ENCODE measurements at regions not wholly inside any gene's neighbourhood (a gene's known extent, or its start where the extent isn't known, plus 50 kb on each side); places are given as distances from the start of the nearest gene placed in this dataset.

DNA sequence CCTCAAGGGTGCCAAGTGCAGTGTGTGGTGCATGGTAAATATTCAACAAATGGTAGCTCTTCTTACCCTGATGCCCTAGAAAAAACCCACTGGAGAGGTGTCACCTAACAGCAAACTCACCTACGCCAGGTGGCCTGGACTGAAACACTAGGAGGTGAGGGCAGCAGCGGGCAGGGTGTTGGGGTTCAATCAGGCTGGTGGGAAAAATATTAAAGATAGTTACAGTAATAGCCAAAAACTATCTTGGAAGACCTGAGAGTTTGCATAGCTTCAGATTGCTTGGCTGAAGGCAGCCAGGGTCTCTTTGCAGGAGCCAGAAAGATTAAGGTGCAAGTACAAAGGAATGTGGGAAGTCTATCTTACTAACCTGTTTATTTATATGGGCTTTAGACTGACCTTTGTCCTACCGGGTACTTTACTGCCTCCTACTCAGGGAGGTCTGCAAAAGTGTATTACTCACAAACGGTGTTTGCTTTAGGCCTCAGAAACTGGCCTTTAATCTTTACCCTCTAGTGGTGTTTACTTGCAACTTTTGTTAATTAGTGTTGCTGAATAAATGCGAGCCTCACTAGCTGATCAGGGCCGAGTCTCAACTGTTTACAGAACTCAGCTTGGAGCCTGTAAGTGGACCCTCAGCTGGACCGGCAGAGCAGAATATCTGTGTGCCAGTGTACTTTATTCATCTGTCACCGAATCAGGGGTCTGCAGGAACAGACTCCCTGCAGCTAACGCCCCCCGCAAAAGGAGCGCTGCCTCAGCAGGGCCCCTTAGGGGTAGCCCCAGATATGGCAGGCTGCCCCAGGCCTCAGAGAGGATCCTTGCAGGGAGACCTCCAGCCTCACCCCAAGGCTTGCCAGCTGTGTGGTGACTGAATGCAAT, 63.9 kb downstream of the SYF2 start:
- H3K4me1 ChIP-seq (ENCODE audit: control insufficient read depth, low read length), result no peaks in the 10 kb centered on the region

DNA sequence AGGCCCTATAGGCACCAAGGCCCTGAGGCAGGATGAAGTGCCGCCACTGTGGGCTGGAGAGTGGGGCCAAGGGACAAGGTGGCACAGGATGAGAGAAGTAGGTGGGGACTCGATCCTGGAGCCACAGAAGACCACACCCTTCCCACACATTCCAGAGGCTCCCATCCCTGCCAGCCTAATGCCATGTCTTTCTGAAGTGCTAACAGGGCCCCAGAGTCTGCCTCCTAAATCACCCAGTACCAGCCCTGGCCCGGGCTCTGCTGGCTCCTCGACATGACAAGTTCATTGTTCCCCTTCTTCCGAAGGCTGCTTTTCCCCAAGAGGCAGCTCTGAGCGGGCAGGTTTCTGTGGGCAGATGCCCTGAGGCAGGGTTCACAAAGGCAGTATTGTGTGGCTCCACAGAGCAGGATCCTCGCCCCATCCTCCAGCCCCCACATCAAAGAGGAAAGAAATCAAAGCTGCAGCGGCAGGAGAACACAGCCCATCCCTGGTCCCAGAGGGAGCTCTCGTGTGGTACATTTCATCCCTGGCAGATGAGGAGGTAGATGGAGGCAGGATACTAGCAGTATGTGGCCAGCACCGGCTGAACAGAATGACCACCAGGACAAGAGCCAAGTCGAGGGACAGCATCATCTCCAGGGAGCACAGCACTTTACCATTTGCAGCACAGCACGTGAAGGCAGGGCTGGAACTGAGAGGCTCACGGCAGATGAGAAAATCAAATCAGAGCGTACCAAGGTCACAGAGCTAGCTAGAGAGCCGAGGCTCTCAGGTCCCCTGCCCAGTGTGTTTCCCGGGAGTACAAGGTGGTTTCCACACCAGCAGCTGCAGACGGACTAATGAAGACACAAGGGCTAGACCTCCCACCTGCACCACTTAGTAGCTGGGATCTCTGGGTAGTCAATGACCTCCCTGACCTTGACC, 64.8 kb downstream of the SYF2 start:
- Histone ChIP-seq H3K4me3 (ENCODE audit: low read length) (no peak overlapping the region), H3K4me1 (ENCODE audit: control insufficient read depth, low read length) (no peaks in the 10 kb centered on the region), H3K79me2 (ENCODE audit: control insufficient read depth, low read length) (no peaks in the 10 kb centered on the region), H4K20me1 (ENCODE audit: control insufficient read depth, insufficient read depth, low read depth, low read length) (no peaks in the 10 kb centered on the region), H3K9me2 (replicated peaks; ENCODE audit: control insufficient read depth, low read length) (no peaks in the 10 kb centered on the region), H3K27ac (ENCODE audit: low read depth, low read length) (no peak overlapping the region), H3K4me2 (ENCODE audit: low read length) (no peak overlapping the region), H3K36me3 (ENCODE audit: control insufficient read depth, low read length) (no peaks in the 10 kb centered on the region), H3K27me3 (ENCODE audit: control insufficient read depth, low read length) (peaks cover 16% of the 10 kb centered on the region), H3K9me3 (ENCODE audit: control insufficient read depth, insufficient read depth, low read length) (no peaks in the 10 kb centered on the region), H3F3A (ENCODE audit: control insufficient read depth, insufficient read depth) (no peaks in the 10 kb centered on the region)
- TF ChIP-seq, protein P1, sequence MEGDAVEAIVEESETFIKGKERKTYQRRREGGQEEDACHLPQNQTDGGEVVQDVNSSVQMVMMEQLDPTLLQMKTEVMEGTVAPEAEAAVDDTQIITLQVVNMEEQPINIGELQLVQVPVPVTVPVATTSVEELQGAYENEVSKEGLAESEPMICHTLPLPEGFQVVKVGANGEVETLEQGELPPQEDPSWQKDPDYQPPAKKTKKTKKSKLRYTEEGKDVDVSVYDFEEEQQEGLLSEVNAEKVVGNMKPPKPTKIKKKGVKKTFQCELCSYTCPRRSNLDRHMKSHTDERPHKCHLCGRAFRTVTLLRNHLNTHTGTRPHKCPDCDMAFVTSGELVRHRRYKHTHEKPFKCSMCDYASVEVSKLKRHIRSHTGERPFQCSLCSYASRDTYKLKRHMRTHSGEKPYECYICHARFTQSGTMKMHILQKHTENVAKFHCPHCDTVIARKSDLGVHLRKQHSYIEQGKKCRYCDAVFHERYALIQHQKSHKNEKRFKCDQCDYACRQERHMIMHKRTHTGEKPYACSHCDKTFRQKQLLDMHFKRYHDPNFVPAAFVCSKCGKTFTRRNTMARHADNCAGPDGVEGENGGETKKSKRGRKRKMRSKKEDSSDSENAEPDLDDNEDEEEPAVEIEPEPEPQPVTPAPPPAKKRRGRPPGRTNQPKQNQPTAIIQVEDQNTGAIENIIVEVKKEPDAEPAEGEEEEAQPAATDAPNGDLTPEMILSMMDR (IDR thresholded peaks at IDR 0.05; ENCODE audit: low read depth, low read length, poor library complexity, severe bottlenecking), result no peak
- TF ChIP-seq EZH2phosphoT487 (IDR thresholded peaks at IDR 0.05; ENCODE audit: borderline replicate concordance, low read length), result no peak

More for the DNA sequence above, 63.9 kb downstream of the SYF2 start:
- no peak overlapping the region for H3K27ac ChIP-seq (ENCODE audit: low read depth, low read length)
- TF ChIP-seq EZH2phosphoT487 (IDR thresholded peaks at IDR 0.05; ENCODE audit: borderline replicate concordance, low read length), result no peak
- TF ChIP-seq, protein P1 (IDR thresholded peaks at IDR 0.05; ENCODE audit: low read depth, low read length, poor library complexity, severe bottlenecking), result no peak
- H3K79me2 ChIP-seq (ENCODE audit: control insufficient read depth, low read length), result no peaks in the 10 kb centered on the region
- H3K36me3 ChIP-seq (ENCODE audit: control insufficient read depth, low read length), result no peaks in the 10 kb centered on the region
- H3K9me3 ChIP-seq (ENCODE audit: control insufficient read depth, insufficient read depth, low read length), result no peaks in the 10 kb centered on the region
- no peaks in the 10 kb centered on the region for H3K9me2 ChIP-seq (replicated peaks; ENCODE audit: control insufficient read depth, low read length)
- no peaks in the 10 kb centered on the region for H3F3A ChIP-seq (ENCODE audit: control insufficient read depth, insufficient read depth)
- H4K20me1 ChIP-seq (ENCODE audit: control insufficient read depth, insufficient read depth, low read depth, low read length), result no peaks in the 10 kb centered on the region
- H3K4me2 ChIP-seq (ENCODE audit: low read length), result no peak overlapping the region
- H3K27me3 ChIP-seq (ENCODE audit: control insufficient read depth, low read length), result peaks cover 8% of the 10 kb centered on the region
- no peak overlapping the region for H3K4me3 ChIP-seq (ENCODE audit: low read length)

- H3K9me2 ChIP-seq (replicated peaks; ENCODE audit: control insufficient read depth, low read length), result no peaks in the 10 kb centered on the region
- H3F3A ChIP-seq (ENCODE audit: control insufficient read depth, insufficient read depth), result no peaks in the 10 kb centered on the region
- no peak overlapping the region for H3K4me2 ChIP-seq (ENCODE audit: low read length)
- TF ChIP-seq, protein P1 (IDR thresholded peaks at IDR 0.05; ENCODE audit: low read depth, low read length, poor library complexity, severe bottlenecking), result no peak
- no peak for TF ChIP-seq EZH2phosphoT487 (IDR thresholded peaks at IDR 0.05; ENCODE audit: borderline replicate concordance, low read length)
- no peaks in the 10 kb centered on the region for H4K20me1 ChIP-seq (ENCODE audit: control insufficient read depth, insufficient read depth, low read depth, low read length)
- peaks cover 18% of the 10 kb centered on the region for H3K27me3 ChIP-seq (ENCODE audit: control insufficient read depth, low read length)
- no peaks in the 10 kb centered on the region for H3K79me2 ChIP-seq (ENCODE audit: control insufficient read depth, low read length)
- H3K4me1 ChIP-seq (ENCODE audit: control insufficient read depth, low read length), result no peaks in the 10 kb centered on the region
- H3K4me3 ChIP-seq (ENCODE audit: low read length), result no peak overlapping the region
- no peak overlapping the region for H3K27ac ChIP-seq (ENCODE audit: low read depth, low read length)
- no peaks in the 10 kb centered on the region for H3K36me3 ChIP-seq (ENCODE audit: control insufficient read depth, low read length)
- no peaks in the 10 kb centered on the region for H3K9me3 ChIP-seq (ENCODE audit: control insufficient read depth, insufficient read depth, low read length)
Measured at GRCh38 chr1:25166847-25167246, 65.5 kb downstream of the SYF2 start.

Data from DOHH2 (cell line).